HL-60 (cell line): ENCODE measurements at regions not wholly inside any gene's neighbourhood (a gene's known extent, or its start where the extent isn't known, plus 50 kb on each side); places are given as distances from the start of the nearest gene placed in this dataset.

Experiments
- DNase-seq, 2 experiments: peaks; one replicate each; pipeline ENCODE4 v3.0.0-alpha.2; 2010 to 2020; ENCODE audit warnings: low read depth in 1 of 2, low spot score in 1 of 2
- H3K27ac ChIP-seq: fragments of 250-450 bp; sonication (Bioruptor Pico); replicated peaks from 2 replicates; pipeline ENCODE4 v1.5.1; 2020; ENCODE audit warnings: mild to moderate bottlenecking, moderate library complexity
- H3K27me3 ChIP-seq: fragments of 250-450 bp; sonication (Bioruptor Pico); 2 replicates; pipeline ENCODE4 v1.5.1; 2021; ENCODE audit warnings: mild to moderate bottlenecking, moderate library complexity; ENCODE audit not compliant: insufficient read depth, poor library complexity, severe bottlenecking
- H3K4me3 ChIP-seq: replicated peaks from 2 replicates; pipeline ENCODE4 v1.5.1; 2011; ENCODE audit warnings: mild to moderate bottlenecking, control low read depth, low read length; ENCODE audit not compliant: insufficient read depth
- CTCF ChIP-seq: IDR thresholded peaks from one replicate; pipeline ENCODE4 v1.5.1; 2011; ENCODE audit warnings: low read length, control low read depth, inconsistent platforms; ENCODE audit not compliant: insufficient read depth
- GABPA ChIP-seq: IDR thresholded peaks from 2 replicates; pipeline ENCODE4 v1.6.1; 2012; ENCODE audit warnings: low read depth
- POLR2AphosphoS5 ChIP-seq: IDR thresholded peaks from 2 replicates; pipeline ENCODE4 v1.6.1; 2012; ENCODE audit warnings: low read depth
- REST ChIP-seq: IDR thresholded peaks from 2 replicates; pipeline ENCODE4 v1.6.1; 2012; ENCODE audit warnings: low read depth; ENCODE audit not compliant: insufficient replicate concordance
- SPI1 ChIP-seq: IDR thresholded peaks from 2 replicates; pipeline ENCODE4 v1.6.1; 2012; ENCODE audit warnings: low read depth, mild to moderate bottlenecking, borderline replicate concordance

GRCh38 chr21:24278711-24279110 is 1328.6 kb downstream of the MRPL39 start:
- no peak for DNase-seq
- no peak for TF ChIP-seq GABPA
- TF ChIP-seq SPI1 = no peak
- no peak for TF ChIP-seq POLR2AphosphoS5
- TF ChIP-seq REST = no peak
- no peak for TF ChIP-seq CTCF
- Histone ChIP-seq H3K27me3 (no peaks in the 10 kb centered on the region), H3K4me3 (no peak overlapping the region), H3K27ac (no peak overlapping the region)

DNA sequence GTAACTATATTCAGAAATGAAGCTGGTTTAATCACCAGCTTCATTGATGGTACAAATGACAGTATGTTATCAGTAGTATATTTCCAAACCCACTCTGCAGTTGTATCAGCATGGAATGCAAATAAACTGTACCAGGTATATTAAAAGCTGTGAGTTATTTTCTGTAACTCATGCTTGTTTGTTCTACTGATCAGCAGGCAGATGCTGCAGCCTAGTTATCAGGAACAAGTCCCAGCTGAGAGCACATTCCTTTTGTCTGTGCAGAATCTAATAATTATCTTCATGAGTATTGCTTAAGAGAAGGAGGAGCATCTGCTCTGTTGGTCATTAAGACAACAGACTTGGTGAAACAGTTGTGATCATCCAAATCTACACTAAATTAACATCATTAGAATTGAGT is 1331.1 kb downstream of the MRPL39 start:
- Histone ChIP-seq H3K27ac (no peak overlapping the region), H3K27me3 (no peaks in the 10 kb centered on the region), H3K4me3 (no peak overlapping the region)
- no peak for DNase-seq
- no peak for TF ChIP-seq POLR2AphosphoS5
- TF ChIP-seq REST = no peak
- no peak for TF ChIP-seq CTCF
- TF ChIP-seq SPI1 = no peak
- TF ChIP-seq GABPA = no peak

DNA sequence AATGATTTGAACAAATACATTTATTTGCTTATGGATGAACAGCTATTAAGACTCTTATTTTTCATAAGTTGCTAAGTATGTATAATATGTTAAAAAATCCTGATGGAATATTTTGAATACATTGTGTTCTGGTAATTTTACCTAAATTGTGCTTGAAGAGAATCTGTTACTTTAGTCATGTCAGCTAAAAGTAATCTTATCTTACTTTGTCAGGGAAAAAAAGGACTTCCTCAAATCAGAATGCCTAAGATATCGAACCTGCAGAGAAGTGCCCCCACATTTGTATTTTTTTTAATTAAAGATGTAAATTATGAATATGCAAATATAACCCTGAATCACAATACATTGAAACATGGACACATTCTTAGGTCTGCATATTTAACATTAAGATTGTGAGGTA is 1331.7 kb downstream of the MRPL39 start:
- DNase-seq = no peak
- TF ChIP-seq SPI1 = peak; percentile 51
- TF ChIP-seq GABPA = no peak
- no peak for TF ChIP-seq REST

DNA sequence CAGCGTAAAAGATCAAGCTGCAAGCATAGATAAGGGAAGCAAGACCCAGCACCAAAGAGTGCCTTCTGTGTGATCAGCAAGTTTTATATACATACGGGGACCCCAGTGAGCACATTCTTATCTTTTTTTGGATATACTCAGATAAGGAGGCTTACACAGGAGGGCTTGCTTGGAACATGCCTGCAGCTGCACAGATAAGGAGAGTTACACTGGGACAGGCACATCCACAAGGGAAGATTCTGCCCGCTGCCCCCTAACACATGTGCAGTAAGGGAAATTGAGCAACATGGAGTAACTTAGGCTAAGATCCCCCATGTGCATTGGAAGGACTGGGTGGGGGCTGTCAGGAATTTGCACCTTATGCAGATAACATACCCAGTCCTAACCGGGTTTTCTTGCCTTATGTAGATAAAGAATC is 1334.8 kb downstream of the MRPL39 start:
- no peaks in the 10 kb centered on the region for H3K27me3 ChIP-seq
- H3K27ac ChIP-seq = no peak overlapping the region
- no peak for DNase-seq
- TF ChIP-seq GABPA = no peak
- no peak overlapping the region for H3K4me3 ChIP-seq

More for the DNA sequence above, 1331.7 kb downstream of the MRPL39 start:
- no peak overlapping the region for H3K27ac ChIP-seq
- no peak overlapping the region for H3K4me3 ChIP-seq
- no peaks in the 10 kb centered on the region for H3K27me3 ChIP-seq
